HEK293 (cell line): ENCODE measurements at regions not wholly inside any gene's neighbourhood (a gene's known extent, or its start where the extent isn't known, plus 50 kb on each side); places are given as distances from the start of the nearest gene placed in this dataset.

Experiments used
- CTCF ChIA-PET: fragments of 350-600 bp; formaldehyde crosslinking; extraction: SDS; loops from one replicate; lab custom pipeline; 2021; ENCODE audit warnings: antibody characterized with exemption; lab: Yijun Ruan, JAX
- POLR2A ChIA-PET: fragments of 300-600 bp; formaldehyde crosslinking; extraction: SDS; loops from one replicate; lab custom pipeline; 2020; ENCODE audit warnings: antibody characterized with exemption, inconsistent platforms; lab: Yijun Ruan, JAX
- H3K27ac ChIP-seq: fragments of 200-500 bp; sonication (Bioruptor generic); 2 replicates; pipeline ENCODE4 v1.5.1; 2014; ENCODE audit warnings: low read depth, low read length, control low read depth, inconsistent platforms; ENCODE audit errors: extremely low read depth
- H3K36me3 ChIP-seq, 2 experiments: fragments of 200-500 bp in 1 of 2; sonication (Bioruptor generic) in 1 of 2; 1 replicate in 1 of 2; 2 replicates in 1 of 2; pipeline ENCODE4 v1.5.1; 2014 to 2017; ENCODE audit warnings: inconsistent platforms in 2 of 2, low read length in 2 of 2; ENCODE audit not compliant: control insufficient read depth in 2 of 2, insufficient read depth in 1 of 2
- H3K4me1 ChIP-seq: fragments of 200-500 bp; sonication (Bioruptor generic); 2 replicates; pipeline ENCODE4 v1.5.1; 2014; ENCODE audit warnings: mild to moderate bottlenecking, low read length, inconsistent platforms; ENCODE audit not compliant: control insufficient read depth, insufficient read depth
- H3K4me3 ChIP-seq: 2 replicates; pipeline ENCODE4 v1.5.1; 2011; ENCODE audit warnings: low read depth, mild to moderate bottlenecking, control low read depth, low read length, moderate library complexity
- H3K9me3 ChIP-seq: fragments of 200-500 bp; sonication (Bioruptor generic); 2 replicates; pipeline ENCODE4 v1.5.1; 2014; ENCODE audit warnings: low read depth, low read length, inconsistent platforms; ENCODE audit not compliant: control insufficient read depth, insufficient read depth
- AEBP2 ChIP-seq: fragments of 450-650 bp; formaldehyde crosslinking; IDR thresholded peaks from 2 replicates; pipeline ENCODE4 v1.5.1; 2016; ENCODE audit warnings: missing biosample characterization, missing genetic modification characterization, borderline replicate concordance
- BCL6B ChIP-seq: fragments of 450-650 bp; formaldehyde crosslinking; IDR thresholded peaks from 2 replicates; pipeline ENCODE4 v1.5.1; 2017; ENCODE audit warnings: missing biosample characterization, missing genetic modification characterization
- CTCF ChIP-seq: fragments of 450-650 bp; formaldehyde crosslinking; IDR thresholded peaks from 2 replicates; pipeline ENCODE4 v1.5.1; 2016; ENCODE audit warnings: missing biosample characterization, missing genetic modification characterization
- EGR2 ChIP-seq: fragments of 450-650 bp; formaldehyde crosslinking; IDR thresholded peaks from 2 replicates; pipeline ENCODE4 v1.5.1; 2016; ENCODE audit warnings: low read depth, missing biosample characterization, missing genetic modification characterization
- HOXD13 ChIP-seq: sonication (generic); formaldehyde crosslinking; IDR thresholded peaks from 2 replicates; pipeline ENCODE4 v1.8.0; 2022; ENCODE audit warnings: missing genetic modification reagents, borderline replicate concordance
- KLF8 ChIP-seq: fragments of 450-650 bp; formaldehyde crosslinking; IDR thresholded peaks from 2 replicates; pipeline ENCODE4 v1.5.1; 2016; ENCODE audit warnings: missing biosample characterization, missing genetic modification characterization
- PRDM1 ChIP-seq: fragments of 450-650 bp; formaldehyde crosslinking; IDR thresholded peaks from 2 replicates; pipeline ENCODE4; 2016; ENCODE audit warnings: missing biosample characterization, missing genetic modification characterization
- SCRT2 ChIP-seq: fragments of 450-650 bp; formaldehyde crosslinking; IDR thresholded peaks from 2 replicates; pipeline ENCODE4 v1.5.1; 2016; ENCODE audit warnings: missing biosample characterization, missing genetic modification characterization
- SP7 ChIP-seq: fragments of 450-650 bp; formaldehyde crosslinking; IDR thresholded peaks from 2 replicates; pipeline ENCODE4 v1.5.1; 2016; ENCODE audit warnings: missing biosample characterization, missing genetic modification characterization
- ZBTB17 ChIP-seq: fragments of 450-650 bp; formaldehyde crosslinking; IDR thresholded peaks from 2 replicates; pipeline ENCODE4 v1.5.1; 2016; ENCODE audit warnings: missing biosample characterization, missing genetic modification characterization
- ZBTB7A ChIP-seq: fragments of 450-650 bp; formaldehyde crosslinking; IDR thresholded peaks from 2 replicates; pipeline ENCODE4 v1.5.1; 2016; ENCODE audit warnings: low read depth, missing biosample characterization, missing genetic modification characterization
- ZFP3 ChIP-seq: fragments of 450-650 bp; formaldehyde crosslinking; IDR thresholded peaks from 2 replicates; pipeline ENCODE4 v1.5.1; 2016; ENCODE audit warnings: low read depth, missing biosample characterization, missing genetic modification characterization
- ZNF140 ChIP-seq: fragments of 450-650 bp; formaldehyde crosslinking; IDR thresholded peaks from 2 replicates; pipeline ENCODE4 v1.5.1; 2016; ENCODE audit warnings: missing biosample characterization, missing genetic modification characterization
- ZNF157 ChIP-seq: fragments of 450-650 bp; formaldehyde crosslinking; IDR thresholded peaks from 2 replicates; pipeline ENCODE4 v1.5.1; 2016; ENCODE audit warnings: missing biosample characterization, missing genetic modification characterization
- ZNF169 ChIP-seq: fragments of 450-650 bp; formaldehyde crosslinking; IDR thresholded peaks from 2 replicates; pipeline ENCODE4 v1.5.1; 2016; ENCODE audit warnings: missing biosample characterization, missing genetic modification characterization
- ZNF2 ChIP-seq: fragments of 450-650 bp; formaldehyde crosslinking; IDR thresholded peaks from 2 replicates; pipeline ENCODE4 v1.5.1; 2016; ENCODE audit warnings: missing biosample characterization, missing genetic modification characterization
- ZNF362 ChIP-seq: fragments of 450-650 bp; formaldehyde crosslinking; IDR thresholded peaks from 2 replicates; pipeline ENCODE4 v1.5.1; 2016; ENCODE audit warnings: missing biosample characterization, missing genetic modification characterization
- ZNF416 ChIP-seq: fragments of 450-650 bp; formaldehyde crosslinking; IDR thresholded peaks from 2 replicates; pipeline ENCODE4 v1.5.1; 2016; ENCODE audit warnings: missing biosample characterization, missing genetic modification characterization
- ZNF513 ChIP-seq: fragments of 450-650 bp; IDR thresholded peaks from 2 replicates; pipeline ENCODE4 v1.5.1; 2018; ENCODE audit warnings: missing biosample characterization, missing genetic modification characterization
- ZNF596 ChIP-seq: fragments of 450-650 bp; IDR thresholded peaks from 2 replicates; pipeline ENCODE4 v1.5.0; 2018; ENCODE audit warnings: missing biosample characterization, mild to moderate bottlenecking, missing genetic modification characterization, moderate library complexity
- ZNF610 ChIP-seq: fragments of 450-650 bp; formaldehyde crosslinking; IDR thresholded peaks from 2 replicates; pipeline ENCODE4 v1.5.1; 2016; ENCODE audit warnings: missing biosample characterization, missing genetic modification characterization, borderline replicate concordance
- ZNF626 ChIP-seq: fragments of 450-650 bp; sonication (Bioruptor Pico); formaldehyde crosslinking; IDR thresholded peaks from 2 replicates; pipeline ENCODE4 v1.5.1; 2018; ENCODE audit warnings: missing biosample characterization, missing genetic modification characterization, inconsistent platforms
- ZNF747 ChIP-seq: fragments of 450-650 bp; formaldehyde crosslinking; IDR thresholded peaks from 2 replicates; pipeline ENCODE4 v1.5.1; 2016; ENCODE audit warnings: missing biosample characterization, missing genetic modification characterization

GRCh38 chr11:116547571-116547970 lies 225.2 kb downstream of the BUD13 start (continued):
- TF ChIP-seq ZNF157 (tag by site-specific recombination), result no peak
- no peak for TF ChIP-seq ZNF513
- TF ChIP-seq ZFP3 (tag by site-specific recombination), result no peak
- TF ChIP-seq HOXD13 (CRISPR knock-in tag), result no peak
- TF ChIP-seq, all 188 proteins: peak for 0

- H3K9me3 ChIP-seq, result no peaks in the 10 kb centered on the region
- no peaks in the 10 kb centered on the region for H3K4me1 ChIP-seq
- ChIA-PET CTCF (no interaction called here), POLR2A (no interaction called here)
- H3K4me3 ChIP-seq, result no peak overlapping the region
- no peak overlapping the region for H3K27ac ChIP-seq
- TF ChIP-seq ZNF610 (tag by site-specific recombination) (no peak), EGR2 (tag by site-specific recombination) (no peak), BCL6B (tag by site-specific recombination) (no peak)
- TF ChIP-seq, all 188 proteins: peak for 0
- H3K36me3 ChIP-seq, result no peaks in the 10 kb centered on the region
Observed at GRCh38 chr11:116545912-116546311, 226.9 kb downstream of the BUD13 start.

GRCh38 chr11:116544721-116545120 lies 228.1 kb downstream of the BUD13 start:
- no peaks in the 10 kb centered on the region for H3K36me3 ChIP-seq
- CTCF ChIA-PET, result no interaction called here
- H3K27ac ChIP-seq, result no peak overlapping the region
- H3K4me3 ChIP-seq, result no peak overlapping the region
- H3K4me1 ChIP-seq, result no peaks in the 10 kb centered on the region
- POLR2A ChIA-PET, result no interaction called here
- no peak for TF ChIP-seq ZNF626
- no peak for TF ChIP-seq ZBTB17 (tag by site-specific recombination)
- no peak for TF ChIP-seq ZBTB7A (tag by site-specific recombination)
- no peak for TF ChIP-seq PRDM1 (tag by site-specific recombination)
- no peak for TF ChIP-seq ZNF140
- TF ChIP-seq, all 188 proteins: peak for 0
- no peaks in the 10 kb centered on the region for H3K9me3 ChIP-seq

GRCh38 chr11:116543911-116544475 lies 228.8 kb downstream of the BUD13 start:
- Histone ChIP-seq H3K36me3 (no peaks in the 10 kb centered on the region), H3K4me1 (no peaks in the 10 kb centered on the region), H3K27ac (no peak overlapping the region), H3K9me3 (no peaks in the 10 kb centered on the region), H3K4me3 (no peak overlapping the region)
- CTCF ChIA-PET, result no interaction called here
- POLR2A ChIA-PET, result no interaction called here
- TF ChIP-seq ZNF596 (tag by site-specific recombination) (no peak), ZNF2 (tag by site-specific recombination) (no peak), CTCF (tag by site-specific recombination) (no peak), KLF8 (no peak), ZNF169 (tag by site-specific recombination) (no peak), SP7 (tag by site-specific recombination) (no peak), ZNF416 (tag by site-specific recombination) (no peak), ZNF747 (tag by site-specific recombination) (no peak), AEBP2 (no peak), ZNF362 (tag by site-specific recombination) (no peak), SCRT2 (no peak)
